ENCODE measurements at regions not wholly inside any gene's neighbourhood (a gene's known extent, or its start where the extent isn't known, plus 50 kb on each side); places are given as distances from the start of the nearest gene placed in this dataset.

DNA sequence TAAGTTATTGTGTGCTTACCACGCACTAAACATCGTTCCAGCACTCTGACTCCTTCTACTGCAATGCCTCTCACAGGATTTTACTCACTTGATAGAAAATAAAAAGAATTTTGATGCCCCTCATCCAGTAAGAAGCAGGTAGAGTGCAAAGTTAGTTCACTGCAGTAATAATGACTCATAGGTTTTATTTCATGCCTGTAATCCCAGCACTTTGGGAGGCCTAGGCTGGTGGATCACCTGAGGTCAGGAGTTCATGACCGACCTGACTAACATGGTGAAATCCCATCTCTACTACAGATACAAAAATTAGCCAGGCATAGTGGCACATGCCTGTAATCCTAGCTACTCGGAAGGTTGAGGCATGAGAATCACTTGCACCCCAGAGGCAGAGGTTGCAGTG lies 190.6 kb downstream of the RAD51AP2 start:
- DNase-seq (ENCODE audit: low read depth) = no peak
- TF ChIP-seq, protein P1, sequence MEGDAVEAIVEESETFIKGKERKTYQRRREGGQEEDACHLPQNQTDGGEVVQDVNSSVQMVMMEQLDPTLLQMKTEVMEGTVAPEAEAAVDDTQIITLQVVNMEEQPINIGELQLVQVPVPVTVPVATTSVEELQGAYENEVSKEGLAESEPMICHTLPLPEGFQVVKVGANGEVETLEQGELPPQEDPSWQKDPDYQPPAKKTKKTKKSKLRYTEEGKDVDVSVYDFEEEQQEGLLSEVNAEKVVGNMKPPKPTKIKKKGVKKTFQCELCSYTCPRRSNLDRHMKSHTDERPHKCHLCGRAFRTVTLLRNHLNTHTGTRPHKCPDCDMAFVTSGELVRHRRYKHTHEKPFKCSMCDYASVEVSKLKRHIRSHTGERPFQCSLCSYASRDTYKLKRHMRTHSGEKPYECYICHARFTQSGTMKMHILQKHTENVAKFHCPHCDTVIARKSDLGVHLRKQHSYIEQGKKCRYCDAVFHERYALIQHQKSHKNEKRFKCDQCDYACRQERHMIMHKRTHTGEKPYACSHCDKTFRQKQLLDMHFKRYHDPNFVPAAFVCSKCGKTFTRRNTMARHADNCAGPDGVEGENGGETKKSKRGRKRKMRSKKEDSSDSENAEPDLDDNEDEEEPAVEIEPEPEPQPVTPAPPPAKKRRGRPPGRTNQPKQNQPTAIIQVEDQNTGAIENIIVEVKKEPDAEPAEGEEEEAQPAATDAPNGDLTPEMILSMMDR (IDR thresholded peaks at IDR 0.05; ENCODE audit: low read depth, low read length, missing control alignments) = no peak
- in situ Hi-C loops (cut with HindIII; ENCODE audit: low sequenced_read_pairs) = no loop called here
- H3K4me3 ChIP-seq (ENCODE audit: low read depth, low read length) = no peak overlapping the region

DNA sequence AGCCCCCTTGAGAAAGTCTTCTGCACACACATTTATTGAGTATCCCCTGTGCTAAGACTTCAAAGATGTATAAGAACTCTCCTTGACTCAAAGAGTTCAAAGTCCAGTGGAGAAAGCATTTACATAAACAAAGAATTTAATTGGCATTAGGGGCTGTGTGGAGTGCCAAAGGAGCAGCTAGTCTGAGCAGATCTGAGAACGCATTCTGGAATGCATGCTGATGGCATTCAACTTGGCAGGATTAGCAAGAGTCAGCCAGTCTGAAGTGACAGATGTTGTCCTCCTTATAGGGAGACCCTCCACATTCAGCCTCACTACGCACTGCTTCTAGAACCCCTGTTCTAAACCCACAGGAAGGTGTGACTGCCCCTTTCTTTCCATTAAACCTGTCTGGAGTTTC lies 191.5 kb downstream of the RAD51AP2 start:
- in situ Hi-C loops (cut with HindIII; ENCODE audit: low sequenced_read_pairs) = no loop called here
- TF ChIP-seq, protein P1 (IDR thresholded peaks at IDR 0.05; ENCODE audit: low read depth, low read length, missing control alignments) = no peak

DNA sequence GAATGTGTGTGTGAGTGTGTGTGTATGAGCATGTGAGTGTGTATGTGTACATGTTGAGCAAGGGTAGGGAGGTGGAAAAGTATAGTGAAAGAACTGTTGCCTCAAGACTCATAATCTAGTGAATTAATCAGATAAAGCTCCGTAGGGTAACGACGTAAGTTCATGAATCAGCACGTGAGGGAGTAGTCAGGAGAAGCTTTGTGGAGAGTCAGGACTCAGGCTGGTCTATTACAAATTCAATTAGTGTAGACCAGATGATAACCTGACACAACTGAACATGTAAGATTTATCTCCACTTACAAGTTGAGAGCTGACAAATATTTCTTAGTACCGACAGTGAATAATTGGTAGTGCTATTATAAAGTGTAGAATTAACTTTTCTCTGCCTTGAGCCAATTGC lies 194.5 kb downstream of the RAD51AP2 start:
- TF ChIP-seq, protein P1 (IDR thresholded peaks at IDR 0.05; ENCODE audit: low read depth, low read length, missing control alignments) = no peak
- in situ Hi-C loops (cut with HindIII; ENCODE audit: low sequenced_read_pairs) = loop anchor here (5.0 kb wide), 1 partner anchor 34 kb away; no protein-coding TSS in a partner anchor
- DNase-seq (ENCODE audit: low read depth) = no peak

More for the DNA sequence above, 191.5 kb downstream of the RAD51AP2 start:
- no peak overlapping the region for H3K4me3 ChIP-seq (ENCODE audit: low read depth, low read length)
- DNase-seq (ENCODE audit: low read depth) = no peak

DNA sequence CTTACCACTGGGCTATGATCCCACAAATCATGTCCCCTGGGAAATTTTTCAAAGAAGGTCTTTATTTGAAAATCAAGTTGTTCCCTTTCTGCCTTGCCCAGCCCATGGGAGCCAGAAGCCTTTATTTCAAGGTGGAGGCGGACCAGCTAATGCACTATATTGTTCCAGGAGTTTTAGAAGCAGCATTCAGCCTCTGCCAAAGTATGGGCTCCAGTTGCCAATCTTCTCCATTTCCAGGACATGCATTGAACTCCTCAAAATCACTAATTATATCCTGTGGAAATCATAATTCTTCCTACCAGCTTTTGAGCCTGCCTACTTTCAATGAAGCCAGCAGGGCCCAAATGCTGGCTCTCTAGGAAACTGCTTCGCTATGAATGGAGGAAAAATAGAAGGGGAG lies 195.8 kb downstream of the RAD51AP2 start:
- in situ Hi-C loops (cut with HindIII; ENCODE audit: low sequenced_read_pairs) = loop anchor here (5.0 kb wide), 1 partner anchor 35 kb away; no protein-coding TSS in a partner anchor
- DNase-seq (ENCODE audit: low read depth) = no peak
- H3K4me3 ChIP-seq (ENCODE audit: low read depth, low read length) = no peak overlapping the region
- TF ChIP-seq, protein P1 (IDR thresholded peaks at IDR 0.05; ENCODE audit: low read depth, low read length, missing control alignments) = no peak

More for the DNA sequence above, 194.5 kb downstream of the RAD51AP2 start:
- H3K4me3 ChIP-seq (ENCODE audit: low read depth, low read length) = no peak overlapping the region

DNA sequence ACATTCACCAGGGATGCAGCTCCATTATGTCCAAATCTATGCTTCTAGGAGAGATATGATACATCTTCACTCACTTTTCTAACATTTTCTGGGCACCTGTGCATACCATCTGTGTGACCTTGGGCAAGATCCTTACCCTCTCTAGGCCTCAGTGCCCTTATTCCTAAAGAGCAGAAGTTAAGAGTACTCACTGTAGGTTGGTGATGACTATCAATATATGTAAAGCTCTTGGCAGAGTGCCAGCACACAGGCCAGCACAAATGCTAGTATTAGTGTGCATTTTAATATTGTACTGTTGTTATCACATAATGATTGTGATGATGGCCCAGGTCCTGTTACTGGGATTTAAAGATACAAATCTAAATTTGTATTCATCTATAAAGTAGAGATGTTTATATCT lies 199.2 kb downstream of the RAD51AP2 start:
- DNase-seq (ENCODE audit: low read depth) = no peak
- no peak overlapping the region for H3K4me3 ChIP-seq (ENCODE audit: low read depth, low read length)
- TF ChIP-seq, protein P1 (IDR thresholded peaks at IDR 0.05; ENCODE audit: low read depth, low read length, missing control alignments) = no peak
- in situ Hi-C loops (cut with HindIII; ENCODE audit: low sequenced_read_pairs) = no loop called here

DNA sequence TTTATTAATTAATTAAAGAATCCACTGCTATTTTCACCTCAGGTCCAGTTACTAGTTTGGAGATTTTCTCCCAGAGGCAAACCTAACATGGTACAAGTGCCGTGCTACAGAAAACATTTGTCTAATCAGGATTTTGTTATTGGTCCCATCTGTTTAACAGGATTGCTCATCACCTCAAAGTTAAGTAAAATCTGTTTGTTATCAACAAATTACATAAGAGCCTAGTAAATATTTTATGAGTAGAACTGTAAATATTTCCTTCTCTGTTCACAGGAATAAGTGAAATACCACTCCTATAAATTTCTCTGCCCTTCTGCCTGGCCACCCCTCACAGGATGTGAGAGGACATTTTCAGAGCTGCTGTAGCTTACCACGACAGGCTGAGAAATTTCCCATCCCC lies 200.2 kb downstream of the RAD51AP2 start:
- DNase-seq (ENCODE audit: low read depth) = no peak
- H3K4me3 ChIP-seq (ENCODE audit: low read depth, low read length) = no peak overlapping the region
- TF ChIP-seq, protein P1 (IDR thresholded peaks at IDR 0.05; ENCODE audit: low read depth, low read length, missing control alignments) = no peak
- in situ Hi-C loops (cut with HindIII; ENCODE audit: low sequenced_read_pairs) = no loop called here
